ENCODE measurements at regions not wholly inside any gene's neighbourhood (a gene's known extent, or its start where the extent isn't known, plus 50 kb on each side); places are given as distances from the start of the nearest gene placed in this dataset.
A peak's percentile ranks its signal among the peaks of the same experiment; 100 is the strongest.

DNA sequence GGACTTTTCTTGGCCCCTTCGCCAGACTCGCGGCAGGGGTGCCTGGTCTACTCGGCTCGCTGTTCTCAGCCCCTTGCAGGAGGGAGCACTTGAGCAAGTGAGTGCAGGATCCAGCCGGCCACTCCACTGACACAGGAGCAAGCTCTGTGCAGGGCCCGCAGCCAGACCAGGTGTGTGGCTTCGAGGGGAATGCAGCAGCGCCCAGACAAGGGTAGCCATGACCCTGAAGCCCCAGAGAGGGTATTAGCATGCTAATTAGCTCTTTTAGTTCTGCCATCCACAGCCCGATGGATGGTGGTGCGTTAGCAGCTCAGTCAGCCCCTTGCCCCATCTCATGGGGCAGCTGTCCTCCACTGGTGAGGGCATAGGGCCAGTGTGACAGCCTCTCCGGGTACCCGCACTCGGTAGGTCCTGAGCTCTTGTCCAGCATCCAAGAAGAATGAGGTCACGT is 103.2 kb upstream of the HS6ST1 start:
- no peak for DNase-seq (ENCODE audit: low read depth)
- TF ChIP-seq, protein P1, sequence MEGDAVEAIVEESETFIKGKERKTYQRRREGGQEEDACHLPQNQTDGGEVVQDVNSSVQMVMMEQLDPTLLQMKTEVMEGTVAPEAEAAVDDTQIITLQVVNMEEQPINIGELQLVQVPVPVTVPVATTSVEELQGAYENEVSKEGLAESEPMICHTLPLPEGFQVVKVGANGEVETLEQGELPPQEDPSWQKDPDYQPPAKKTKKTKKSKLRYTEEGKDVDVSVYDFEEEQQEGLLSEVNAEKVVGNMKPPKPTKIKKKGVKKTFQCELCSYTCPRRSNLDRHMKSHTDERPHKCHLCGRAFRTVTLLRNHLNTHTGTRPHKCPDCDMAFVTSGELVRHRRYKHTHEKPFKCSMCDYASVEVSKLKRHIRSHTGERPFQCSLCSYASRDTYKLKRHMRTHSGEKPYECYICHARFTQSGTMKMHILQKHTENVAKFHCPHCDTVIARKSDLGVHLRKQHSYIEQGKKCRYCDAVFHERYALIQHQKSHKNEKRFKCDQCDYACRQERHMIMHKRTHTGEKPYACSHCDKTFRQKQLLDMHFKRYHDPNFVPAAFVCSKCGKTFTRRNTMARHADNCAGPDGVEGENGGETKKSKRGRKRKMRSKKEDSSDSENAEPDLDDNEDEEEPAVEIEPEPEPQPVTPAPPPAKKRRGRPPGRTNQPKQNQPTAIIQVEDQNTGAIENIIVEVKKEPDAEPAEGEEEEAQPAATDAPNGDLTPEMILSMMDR (IDR thresholded peaks at IDR 0.05; ENCODE audit: control insufficient read depth, insufficient read depth, low read depth, low read length, missing control alignments) = no peak
- H3K4me3 ChIP-seq (ENCODE audit: control insufficient read depth, low read depth, low read length) = no peak overlapping the region

DNA sequence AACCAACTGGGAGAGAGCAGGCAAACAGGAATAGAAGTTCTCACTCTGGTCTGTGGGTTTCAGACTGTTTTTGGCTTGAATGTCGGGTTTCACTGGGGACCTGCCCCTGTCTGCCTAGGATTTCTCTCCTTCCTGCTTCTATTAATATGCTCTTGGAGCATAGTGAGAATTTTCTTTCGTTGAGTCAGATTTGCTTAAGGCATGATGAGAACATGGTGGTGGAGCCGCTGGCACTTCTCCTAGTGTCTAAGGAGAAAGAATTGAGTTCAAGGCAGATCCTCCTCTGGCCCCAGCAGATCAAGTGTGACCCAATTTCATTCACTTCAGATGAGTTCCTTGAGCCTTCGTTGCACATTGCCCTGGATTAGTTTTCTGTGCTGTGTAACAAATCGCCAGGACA is 103.9 kb upstream of the HS6ST1 start:
- DNase-seq (ENCODE audit: low read depth) = peak; percentile 95
- TF ChIP-seq, protein P1 (IDR thresholded peaks at IDR 0.05; ENCODE audit: control insufficient read depth, insufficient read depth, low read depth, low read length, missing control alignments) = no peak
- H3K4me3 ChIP-seq (ENCODE audit: control insufficient read depth, low read depth, low read length) = no peak overlapping the region

DNA sequence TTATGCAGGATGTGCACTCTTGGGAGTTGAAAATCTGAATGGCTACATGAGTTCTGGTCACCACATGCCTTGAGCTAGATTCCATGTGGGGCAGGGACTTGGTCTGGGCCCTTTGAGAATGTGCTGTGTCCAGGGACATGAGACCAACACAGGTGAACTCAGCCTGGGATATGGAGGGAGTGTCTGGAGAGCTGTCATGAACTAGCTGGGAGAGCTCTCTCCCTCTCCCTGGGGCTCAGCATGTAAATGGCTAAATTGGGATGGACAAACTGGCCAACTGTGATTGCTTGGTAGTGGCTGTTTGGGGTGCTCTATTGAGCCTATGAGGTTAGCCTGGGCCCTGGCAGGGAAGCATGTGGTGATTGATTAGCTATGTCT is 105.1 kb upstream of the HS6ST1 start:
- no peak overlapping the region for H3K4me3 ChIP-seq (ENCODE audit: control insufficient read depth, low read depth, low read length)
- no peak for DNase-seq (ENCODE audit: low read depth)
- TF ChIP-seq, protein P1 (IDR thresholded peaks at IDR 0.05; ENCODE audit: control insufficient read depth, insufficient read depth, low read depth, low read length, missing control alignments) = no peak

GRCh38 chr2:128424406-128425171 is 105.9 kb upstream of the HS6ST1 start:
- no peak overlapping the region for H3K4me3 ChIP-seq (ENCODE audit: control insufficient read depth, low read depth, low read length)
- DNase-seq (ENCODE audit: low read depth) = no peak
- TF ChIP-seq, protein P1 (IDR thresholded peaks at IDR 0.05; ENCODE audit: control insufficient read depth, insufficient read depth, low read depth, low read length, missing control alignments) = no peak

GRCh38 chr2:128425216-128425615 is 106.5 kb upstream of the HS6ST1 start:
- H3K4me3 ChIP-seq (ENCODE audit: control insufficient read depth, low read depth, low read length) = no peak overlapping the region
- TF ChIP-seq, protein P1 (IDR thresholded peaks at IDR 0.05; ENCODE audit: control insufficient read depth, insufficient read depth, low read depth, low read length, missing control alignments) = no peak
- no peak for DNase-seq (ENCODE audit: low read depth)

GRCh38 chr2:128425731-128426620 is 107.3 kb upstream of the HS6ST1 start:
- DNase-seq (ENCODE audit: low read depth) = no peak
- TF ChIP-seq, protein P1 (IDR thresholded peaks at IDR 0.05; ENCODE audit: control insufficient read depth, insufficient read depth, low read depth, low read length, missing control alignments) = no peak
- H3K4me3 ChIP-seq (ENCODE audit: control insufficient read depth, low read depth, low read length) = no peak overlapping the region
